SK-N-SH (cell line): ENCODE measurements at regions not wholly inside any gene's neighbourhood (a gene's known extent, or its start where the extent isn't known, plus 50 kb on each side); places are given as distances from the start of the nearest gene placed in this dataset.
A peak's percentile ranks its signal among the peaks of the same experiment; 100 is the strongest.

Source experiments
- CTCF ChIA-PET: fragments of 300-600, 350-600 bp; formaldehyde crosslinking; extraction: SDS; loops from one replicate; lab custom pipeline; 2021; lab: Yijun Ruan, JAX
- POLR2A ChIA-PET: fragments of 350-600 bp; sonication (Branson Sonifier 250); formaldehyde crosslinking; extraction: SDS; loops from one replicate; lab custom pipeline; 2020; ENCODE audit warnings: antibody characterized with exemption, inconsistent platforms; lab: Yijun Ruan, JAX
- DNase-seq: peaks from one replicate; pipeline ENCODE4 v3.0.0; 2012
- H2AFZ ChIP-seq: fragments of 200-600 bp; sonication (generic); 2 replicates; pipeline ENCODE4 v1.8.1; 2016; ENCODE audit warnings: antibody characterized with exemption, mild to moderate bottlenecking, low read depth
- H3F3A ChIP-seq: fragments of 200-600 bp; sonication (generic); replicated peaks from 2 replicates; pipeline ENCODE3; 2016; ENCODE audit warnings: antibody characterized with exemption, mild to moderate bottlenecking; ENCODE audit not compliant: insufficient read depth
- H3K27ac ChIP-seq, 2 experiments: fragments of 200-500 bp in 1 of 2; fragments of 200-600 bp in 1 of 2; sonication (Bioruptor generic) in 1 of 2; sonication (generic), shearing (Covaris generic) in 1 of 2; 2 replicates each; pipeline versions ENCODE4 v1.5.1 to v1.6.1; 2014 to 2016; ENCODE audit warnings: low read depth in 2 of 2, inconsistent platforms in 1 of 2, low read length in 1 of 2, mild to moderate bottlenecking in 1 of 2, mixed read lengths in 1 of 2
- H3K27me3 ChIP-seq: fragments of 200-600 bp; sonication (generic), shearing (Covaris generic); 2 replicates; pipeline ENCODE4 v1.6.1; 2016; ENCODE audit warnings: mixed run types; ENCODE audit not compliant: insufficient read depth
- H3K36me3 ChIP-seq, 2 experiments: fragments of 200-500 bp in 1 of 2; fragments of 200-600 bp in 1 of 2; sonication (Bioruptor generic) in 1 of 2; sonication (generic) in 1 of 2; replicated peaks in 1 of 2; 2 replicates each; pipeline versions ENCODE3 to v1.5.1; 2014 to 2016; ENCODE audit warnings: low read length in 1 of 2, mild to moderate bottlenecking in 1 of 2; ENCODE audit not compliant: insufficient read depth in 2 of 2, control insufficient read depth in 1 of 2
- H3K4me1 ChIP-seq, 2 experiments: fragments of 200-500 bp in 1 of 2; fragments of 200-600 bp in 1 of 2; sonication (Bioruptor generic) in 1 of 2; sonication (generic), shearing (Covaris generic) in 1 of 2; 2 replicates each; pipeline versions ENCODE4 v1.5.1 to v1.6.1; 2014 to 2016; ENCODE audit warnings: low read depth in 1 of 2, low read length in 1 of 2, mixed run types in 1 of 2; ENCODE audit not compliant: insufficient read depth in 2 of 2, control insufficient read depth in 1 of 2
- H3K4me2 ChIP-seq: fragments of 200-600 bp; sonication (generic), shearing (Covaris generic); 2 replicates; pipeline ENCODE4 v1.6.1; 2017; ENCODE audit warnings: mixed run types
- H3K4me3 ChIP-seq, 2 experiments: fragments of 200-500 bp in 1 of 2; fragments of 200-600 bp in 1 of 2; sonication (Bioruptor generic) in 1 of 2; sonication (generic), shearing (Covaris generic) in 1 of 2; 2 replicates each; pipeline versions ENCODE4 v1.5.1 to v1.8.1; 2014 to 2016; ENCODE audit warnings: low read depth in 2 of 2, inconsistent platforms in 1 of 2, low read length in 1 of 2, mild to moderate bottlenecking in 1 of 2, mixed read lengths in 1 of 2, moderate library complexity in 1 of 2
- H3K79me2 ChIP-seq: fragments of 200-600 bp; sonication (generic); 2 replicates; pipeline ENCODE4 v1.8.1; 2017; ENCODE audit warnings: mild to moderate bottlenecking; ENCODE audit not compliant: insufficient read depth
- H3K9ac ChIP-seq: fragments of 200-600 bp; sonication (generic); 2 replicates; pipeline ENCODE4 v1.6.1; 2017; ENCODE audit warnings: mixed run types
- H3K9me2 ChIP-seq: fragments of 200-600 bp; sonication (generic); 2 replicates; pipeline ENCODE4 v1.6.1; 2017; ENCODE audit warnings: mixed run types
- H3K9me3 ChIP-seq: fragments of 200-600 bp; sonication (generic); 2 replicates; pipeline ENCODE4 v1.6.1; 2017; ENCODE audit warnings: mixed run types, mild to moderate bottlenecking, moderate library complexity
- H4K20me1 ChIP-seq: fragments of 200-600 bp; sonication (generic); 2 replicates; pipeline ENCODE4 v1.6.1; 2017; ENCODE audit warnings: mild to moderate bottlenecking, mixed run types; ENCODE audit not compliant: insufficient read depth
- CHD2 ChIP-seq: fragments of 150-350 bp; IDR thresholded peaks from 2 replicates; pipeline ENCODE4 v1.6.1; 2018; ENCODE audit warnings: low read length; ENCODE audit not compliant: partially characterized antibody
- EP300 ChIP-seq, 2 experiments: IDR thresholded peaks; 2 replicates each; pipeline versions ENCODE4 v1.4.0 to v1.6.1; 2012; ENCODE audit warnings: borderline replicate concordance in 1 of 2, low read depth in 1 of 2, low read length in 1 of 2
- FOXM1 ChIP-seq: IDR thresholded peaks from 2 replicates; pipeline ENCODE4 v1.4.0; 2012; ENCODE audit warnings: low read depth, mild to moderate bottlenecking
- GABPA ChIP-seq: IDR thresholded peaks from 2 replicates; pipeline ENCODE4 v1.4.0; 2012; ENCODE audit warnings: low read depth, mild to moderate bottlenecking
- GATA2 ChIP-seq: sonication (generic); formaldehyde crosslinking; IDR thresholded peaks from 2 replicates; pipeline ENCODE4 v1.5.0; 2020; ENCODE audit warnings: mild to moderate bottlenecking, missing genetic modification reagents
- JUND ChIP-seq: IDR thresholded peaks from 2 replicates; pipeline ENCODE4 v1.4.0; 2012
- MAX ChIP-seq: IDR thresholded peaks from 2 replicates; pipeline ENCODE4 v1.4.0; 2012; ENCODE audit warnings: low read depth
- MXI1 ChIP-seq: IDR thresholded peaks from 2 replicates; pipeline ENCODE4 v1.6.1; 2012; ENCODE audit warnings: mild to moderate bottlenecking, low read depth, low read length, improper control_type of control experiment
- RAD21 ChIP-seq: IDR thresholded peaks from 2 replicates; pipeline ENCODE4 v1.6.1; 2012; ENCODE audit warnings: mild to moderate bottlenecking, low read length
- RCOR1 ChIP-seq: fragments of 150-350 bp; IDR thresholded peaks from 2 replicates; pipeline ENCODE4 v1.6.1; 2017; ENCODE audit warnings: antibody characterized with exemption, low read length
- REST ChIP-seq: IDR thresholded peaks from 2 replicates; pipeline ENCODE4 v1.6.1; 2012; ENCODE audit warnings: mild to moderate bottlenecking, low read depth, low read length, moderate library complexity
- SMC3 ChIP-seq: IDR thresholded peaks from 2 replicates; pipeline ENCODE4 v1.6.1; 2012; ENCODE audit warnings: low read depth, low read length, improper control_type of control experiment
- USF1 ChIP-seq: IDR thresholded peaks from 2 replicates; pipeline ENCODE4 v1.4.0; 2012; ENCODE audit warnings: low read depth, borderline replicate concordance
- WGBS: methylation state at CpG from one replicate; pipeline ENCODE4 v1.1.6; 2017; ENCODE audit warnings: low lambda C conversion rate; 5-methylcytosine and 5-hydroxymethylcytosine counted together
- TF ChIP-seq, protein P1 (sequence below): fragments of 200-600 bp; sonication (generic); IDR thresholded peaks from 2 replicates; pipeline ENCODE4 v1.6.1; 2017; ENCODE audit warnings: antibody characterized with exemption, mild to moderate bottlenecking, moderate library complexity
- TF ChIP-seq, protein P2 (sequence below): IDR thresholded peaks from 2 replicates; pipeline ENCODE4 v1.4.0; 2012; ENCODE audit warnings: low read depth, borderline replicate concordance

GRCh38 chr2:121974897-121975661 lies 219.6 kb downstream of the TSN start:
- Histone ChIP-seq H3K4me1 (peaks cover 8 to 34% of the 10 kb centered on the region in 2 experiments; a peak in 3 of 4 replicates), H3K9me3 (no peaks in the 10 kb centered on the region), H3K27me3 (no peaks in the 10 kb centered on the region), H4K20me1 (no peaks in the 10 kb centered on the region), H3K4me2 (peak overlapping the region; percentile 73; the same call in 1 of the 2 replicates), H3K79me2 (no peaks in the 10 kb centered on the region), H3F3A (no peaks in the 10 kb centered on the region), H3K9ac (no peak overlapping the region), H3K27ac (peak overlapping the region in 1 of 2 experiments; percentile 28; a peak in 1 of 4 replicates), H2AFZ (0 out of 2 replicates have a peak overlapping the region, but pooled peaks have one; percentile 64), H3K36me3 (no peaks in the 10 kb centered on the region), H3K4me3 (peak overlapping the region; percentile 26 to 57; a peak in 3 of 4 replicates), H3K9me2 (no peaks in the 10 kb centered on the region)
- ChIA-PET POLR2A (no interaction called here), CTCF (interaction anchor here (0.7 to 1.7 kb wide), 11 partner anchors 10 to 476 kb away, joined by 3 to 7 read pairs (median 4); no protein-coding TSS in a partner anchor)
- peak; percentile 92 for TF ChIP-seq RAD21
- peak; percentile 34; the same call in 1 of the 2 replicates for TF ChIP-seq MXI1
- peak; percentile 64 for TF ChIP-seq SMC3
- peak; percentile 33 for TF ChIP-seq CHD2
- no peak for TF ChIP-seq FOXM1
- TF ChIP-seq, protein P1, sequence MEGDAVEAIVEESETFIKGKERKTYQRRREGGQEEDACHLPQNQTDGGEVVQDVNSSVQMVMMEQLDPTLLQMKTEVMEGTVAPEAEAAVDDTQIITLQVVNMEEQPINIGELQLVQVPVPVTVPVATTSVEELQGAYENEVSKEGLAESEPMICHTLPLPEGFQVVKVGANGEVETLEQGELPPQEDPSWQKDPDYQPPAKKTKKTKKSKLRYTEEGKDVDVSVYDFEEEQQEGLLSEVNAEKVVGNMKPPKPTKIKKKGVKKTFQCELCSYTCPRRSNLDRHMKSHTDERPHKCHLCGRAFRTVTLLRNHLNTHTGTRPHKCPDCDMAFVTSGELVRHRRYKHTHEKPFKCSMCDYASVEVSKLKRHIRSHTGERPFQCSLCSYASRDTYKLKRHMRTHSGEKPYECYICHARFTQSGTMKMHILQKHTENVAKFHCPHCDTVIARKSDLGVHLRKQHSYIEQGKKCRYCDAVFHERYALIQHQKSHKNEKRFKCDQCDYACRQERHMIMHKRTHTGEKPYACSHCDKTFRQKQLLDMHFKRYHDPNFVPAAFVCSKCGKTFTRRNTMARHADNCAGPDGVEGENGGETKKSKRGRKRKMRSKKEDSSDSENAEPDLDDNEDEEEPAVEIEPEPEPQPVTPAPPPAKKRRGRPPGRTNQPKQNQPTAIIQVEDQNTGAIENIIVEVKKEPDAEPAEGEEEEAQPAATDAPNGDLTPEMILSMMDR: peak; percentile 67
- peak; percentile 74 for DNase-seq
- 11% methylated on average over 11 of the region's 13 CpGs for WGBS

GRCh38 chr2:121976926-121977325 lies 221.5 kb downstream of the TSN start:
- Histone ChIP-seq H3K9me3 (no peaks in the 10 kb centered on the region), H3K4me2 (no peak overlapping the region), H3F3A (no peaks in the 10 kb centered on the region), H3K4me1 (peaks cover 8 to 34% of the 10 kb centered on the region in 2 experiments; a peak in 3 of 4 replicates), H3K4me3 (no peak overlapping the region), H3K9me2 (no peaks in the 10 kb centered on the region), H3K27ac (no peak overlapping the region), H3K36me3 (no peaks in the 10 kb centered on the region), H2AFZ (no peak overlapping the region), H3K27me3 (no peaks in the 10 kb centered on the region), H3K9ac (no peak overlapping the region), H4K20me1 (no peaks in the 10 kb centered on the region), H3K79me2 (no peaks in the 10 kb centered on the region)
- ChIA-PET CTCF (interaction anchor here (0.7 to 1.6 kb wide), 5 partner anchors 19 to 475 kb away, joined by 3 to 4 read pairs (median 4); no protein-coding TSS in a partner anchor), POLR2A (no interaction called here)
- WGBS: 2% methylated on average over 3 of the region's 3 CpGs
- DNase-seq: no peak
- TF ChIP-seq MXI1 (no peak), JUND (no peak), RAD21 (peak; percentile 16; the same call in 1 of the 2 replicates), GATA2 (CRISPR knock-in tag) (0 out of 2 replicates have a peak, but pooled peaks have one; percentile 22), RCOR1 (peak; percentile 65), USF1 (no peak), MAX (no peak), REST (no peak), GABPA (no peak), SMC3 (no peak), EP300 (IDR thresholded peaks at IDR 0.05; ENCODE audit: borderline replicate concordance in 1 of 2, low read depth in 1 of 2, low read length in 1 of 2) (peak in 1 of 2 experiments; percentile 56; a peak in 1 of 4 replicates)
- TF ChIP-seq, protein P2, sequence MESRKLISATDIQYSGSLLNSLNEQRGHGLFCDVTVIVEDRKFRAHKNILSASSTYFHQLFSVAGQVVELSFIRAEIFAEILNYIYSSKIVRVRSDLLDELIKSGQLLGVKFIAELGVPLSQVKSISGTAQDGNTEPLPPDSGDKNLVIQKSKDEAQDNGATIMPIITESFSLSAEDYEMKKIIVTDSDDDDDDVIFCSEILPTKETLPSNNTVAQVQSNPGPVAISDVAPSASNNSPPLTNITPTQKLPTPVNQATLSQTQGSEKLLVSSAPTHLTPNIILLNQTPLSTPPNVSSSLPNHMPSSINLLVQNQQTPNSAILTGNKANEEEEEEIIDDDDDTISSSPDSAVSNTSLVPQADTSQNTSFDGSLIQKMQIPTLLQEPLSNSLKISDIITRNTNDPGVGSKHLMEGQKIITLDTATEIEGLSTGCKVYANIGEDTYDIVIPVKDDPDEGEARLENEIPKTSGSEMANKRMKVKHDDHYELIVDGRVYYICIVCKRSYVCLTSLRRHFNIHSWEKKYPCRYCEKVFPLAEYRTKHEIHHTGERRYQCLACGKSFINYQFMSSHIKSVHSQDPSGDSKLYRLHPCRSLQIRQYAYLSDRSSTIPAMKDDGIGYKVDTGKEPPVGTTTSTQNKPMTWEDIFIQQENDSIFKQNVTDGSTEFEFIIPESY: no peak
